Testis (tissue), 2 donors: ENCODE measurements at regions not wholly inside any gene's neighbourhood (a gene's known extent, or its start where the extent isn't known, plus 50 kb on each side); places are given as distances from the start of the nearest gene placed in this dataset.

Experiments used
- CTCF ChIP-seq, 3 experiments: fragments of 450-650 bp in 2 of 3; fragments of 200-600 bp in 1 of 3; sonication (generic) in 1 of 3; IDR thresholded peaks; one replicate each; pipeline ENCODE4 v1.5.1; 2016 to 2019; ENCODE audit warnings: antibody characterized with exemption in 3 of 3, mild to moderate bottlenecking in 2 of 3, moderate library complexity in 1 of 3
- POLR2A ChIP-seq: fragments of 450-650 bp; IDR thresholded peaks from one replicate; pipeline ENCODE4 v1.6.1; 2017; ENCODE audit warnings: antibody characterized with exemption, mild to moderate bottlenecking, moderate library complexity

GRCh38 chr18:7417727-7418126, 149.4 kb upstream of the PTPRM start:
- TF ChIP-seq CTCF (IDR thresholded peaks at IDR 0.05) (no peak), POLR2A (no peak)
